Ishikawa (cell line): ENCODE measurements at regions not wholly inside any gene's neighbourhood (a gene's known extent, or its start where the extent isn't known, plus 50 kb on each side); places are given as distances from the start of the nearest gene placed in this dataset.

Source experiments
- CREB1 ChIP-seq: IDR thresholded peaks from 2 replicates; pipeline ENCODE4 v1.6.1; 2012; ENCODE audit warnings: low read depth
- EGR1 ChIP-seq: IDR thresholded peaks from 2 replicates; pipeline ENCODE4 v1.6.1; 2012
- EP300 ChIP-seq: IDR thresholded peaks from 2 replicates; pipeline ENCODE4 v1.6.1; 2012; ENCODE audit warnings: borderline replicate concordance
- FOXM1 ChIP-seq: IDR thresholded peaks from 2 replicates; pipeline ENCODE4 v1.6.1; 2012; ENCODE audit warnings: low read depth, borderline replicate concordance
- MAX ChIP-seq: IDR thresholded peaks from 2 replicates; pipeline ENCODE4 v1.6.1; 2012
- NFIC ChIP-seq: IDR thresholded peaks from 2 replicates; pipeline ENCODE4 v1.6.1; 2012
- RAD21 ChIP-seq: IDR thresholded peaks from 2 replicates; pipeline ENCODE4 v1.6.1; 2012; ENCODE audit warnings: low read depth
- REST ChIP-seq: IDR thresholded peaks from 2 replicates; pipeline ENCODE4 v1.6.1; 2012; ENCODE audit warnings: low read depth, mild to moderate bottlenecking
- TAF1 ChIP-seq: IDR thresholded peaks from 2 replicates; pipeline ENCODE4 v1.6.1; 2012; ENCODE audit warnings: low read depth, mild to moderate bottlenecking
- TCF12 ChIP-seq: IDR thresholded peaks from 2 replicates; pipeline ENCODE4 v1.6.1; 2012; ENCODE audit warnings: low read depth
- TEAD4 ChIP-seq: IDR thresholded peaks from 2 replicates; pipeline ENCODE4 v1.6.1; 2012
- USF1 ChIP-seq: IDR thresholded peaks from 2 replicates; pipeline ENCODE4 v1.6.1; 2012
- YY1 ChIP-seq: IDR thresholded peaks from 2 replicates; pipeline ENCODE4 v1.6.1; 2012; ENCODE audit warnings: low read depth
- ZBTB7A ChIP-seq: IDR thresholded peaks from 2 replicates; pipeline ENCODE4 v1.6.1; 2012; ENCODE audit warnings: low read depth

- TF ChIP-seq EP300 (no peak), YY1 (no peak), TAF1 (no peak), RAD21 (no peak), EGR1 (no peak), TEAD4 (no peak), USF1 (no peak), CREB1 (no peak), REST (no peak), FOXM1 (no peak), NFIC (no peak), ZBTB7A (no peak), TCF12 (no peak), MAX (no peak)
Measured at GRCh38 chr18:78376046-78376445, 603.6 kb upstream of the SALL3 start.
